ENCODE measurements at regions not wholly inside any gene's neighbourhood (a gene's known extent, or its start where the extent isn't known, plus 50 kb on each side); places are given as distances from the start of the nearest gene placed in this dataset.

DNA sequence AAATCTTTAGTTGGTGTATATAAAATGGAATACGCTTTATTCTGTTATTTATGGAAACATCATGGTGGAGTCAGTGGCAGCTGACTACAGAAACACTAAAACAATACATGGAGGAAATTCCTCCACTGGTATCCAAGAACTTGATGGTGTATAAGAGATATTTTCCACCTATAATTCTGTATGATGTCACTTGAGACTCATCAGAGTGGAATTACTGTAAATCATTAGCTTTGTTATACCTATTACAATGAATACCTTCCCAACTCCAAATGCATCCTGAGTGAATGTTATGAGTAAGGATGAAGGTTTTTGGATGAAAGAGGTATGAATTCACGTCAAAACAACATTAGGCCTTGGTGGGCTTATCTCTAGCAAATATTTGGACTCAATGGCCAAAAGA lies 258.5 kb upstream of the SORL1-AS1 start:
- TF ChIP-seq POLR2A (IDR thresholded peaks at IDR 0.05) (no peak), CTCF (IDR thresholded peaks at IDR 0.05) (no peak), EP300 (IDR thresholded peaks at IDR 0.05) (no peak)
